OCI-LY3 (cell line): ENCODE measurements at regions not wholly inside any gene's neighbourhood (a gene's known extent, or its start where the extent isn't known, plus 50 kb on each side); places are given as distances from the start of the nearest gene placed in this dataset.

Experiments
- EZH2phosphoT487 ChIP-seq: fragments of 200-600 bp; shearing (Covaris generic); IDR thresholded peaks from 2 replicates; pipeline ENCODE4 v1.6.1; 2018; ENCODE audit warnings: antibody characterized with exemption, mixed run types, low read depth
- TF ChIP-seq, protein P1 (sequence below): fragments of 200-600, 300-600 bp; sonication (generic); IDR thresholded peaks from 2 replicates; pipeline ENCODE4 v1.5.1; 2014; ENCODE audit warnings: antibody characterized with exemption, low read length, low read depth

DNA sequence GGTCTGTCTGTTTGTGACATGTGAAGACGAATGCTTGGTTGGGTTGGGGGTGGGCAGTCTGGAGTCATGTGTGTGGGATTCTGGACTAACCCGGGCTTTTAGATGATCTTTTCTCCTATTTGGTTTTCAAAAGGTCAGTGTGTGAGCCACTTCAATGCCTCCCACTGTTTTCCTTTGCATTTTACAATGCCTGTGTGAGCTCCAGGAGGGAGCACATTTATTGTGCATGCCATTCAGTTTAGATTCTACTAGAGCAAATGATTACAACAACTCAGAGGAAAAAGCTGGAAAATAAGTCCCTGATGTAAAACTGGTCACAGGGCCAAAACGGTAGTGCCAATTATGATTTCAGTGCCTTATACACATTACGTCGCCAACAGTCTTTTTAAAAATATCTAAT lies 90.9 kb downstream of the LYPLAL1 start:
- TF ChIP-seq, protein P1, sequence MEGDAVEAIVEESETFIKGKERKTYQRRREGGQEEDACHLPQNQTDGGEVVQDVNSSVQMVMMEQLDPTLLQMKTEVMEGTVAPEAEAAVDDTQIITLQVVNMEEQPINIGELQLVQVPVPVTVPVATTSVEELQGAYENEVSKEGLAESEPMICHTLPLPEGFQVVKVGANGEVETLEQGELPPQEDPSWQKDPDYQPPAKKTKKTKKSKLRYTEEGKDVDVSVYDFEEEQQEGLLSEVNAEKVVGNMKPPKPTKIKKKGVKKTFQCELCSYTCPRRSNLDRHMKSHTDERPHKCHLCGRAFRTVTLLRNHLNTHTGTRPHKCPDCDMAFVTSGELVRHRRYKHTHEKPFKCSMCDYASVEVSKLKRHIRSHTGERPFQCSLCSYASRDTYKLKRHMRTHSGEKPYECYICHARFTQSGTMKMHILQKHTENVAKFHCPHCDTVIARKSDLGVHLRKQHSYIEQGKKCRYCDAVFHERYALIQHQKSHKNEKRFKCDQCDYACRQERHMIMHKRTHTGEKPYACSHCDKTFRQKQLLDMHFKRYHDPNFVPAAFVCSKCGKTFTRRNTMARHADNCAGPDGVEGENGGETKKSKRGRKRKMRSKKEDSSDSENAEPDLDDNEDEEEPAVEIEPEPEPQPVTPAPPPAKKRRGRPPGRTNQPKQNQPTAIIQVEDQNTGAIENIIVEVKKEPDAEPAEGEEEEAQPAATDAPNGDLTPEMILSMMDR, result no peak
- no peak for TF ChIP-seq EZH2phosphoT487
